VCaP (cell line): ENCODE measurements at regions not wholly inside any gene's neighbourhood (a gene's known extent, or its start where the extent isn't known, plus 50 kb on each side); places are given as distances from the start of the nearest gene placed in this dataset.
"Not testable (repeated sequence)": the region's sequence is repeated elsewhere in the genome, so short reads cannot be mapped to it uniquely, and the experiment has no call there.

Experiments
- H3K27ac ChIP-seq: fragments of 450-650 bp; 2 replicates; pipeline ENCODE4 v1.5.1; 2017
- CTCF ChIP-seq: fragments of 450-650 bp; conservative IDR thresholded peaks from 2 replicates; pipeline ENCODE4 v1.5.1; 2017; ENCODE audit warnings: mild to moderate bottlenecking, moderate library complexity

- no peak overlapping the region for H3K27ac ChIP-seq
These were observed 85.5 kb upstream of the ZSWIM2 start for GRCh38 chr2:186934420-186934819.

GRCh38 chr2:186927867-186928191 is 78.9 kb upstream of the ZSWIM2 start:
- no peak for TF ChIP-seq CTCF
- no peak overlapping the region for H3K27ac ChIP-seq

More at GRCh38 chr2:186934420-186934819, 85.5 kb upstream of the ZSWIM2 start:
- no peak for TF ChIP-seq CTCF

- no peak overlapping the region for H3K27ac ChIP-seq
- TF ChIP-seq CTCF, result no peak
These were observed 78.4 kb upstream of the ZSWIM2 start for GRCh38 chr2:186927185-186927866.

- no peak for TF ChIP-seq CTCF
- H3K27ac ChIP-seq, result no peak overlapping the region
These were observed 76.5 kb upstream of the ZSWIM2 start for GRCh38 chr2:186925514-186925913.

- not testable (repeated sequence) for H3K27ac ChIP-seq
These were observed 73.3 kb upstream of the ZSWIM2 start for GRCh38 chr2:186922316-186922715.

GRCh38 chr2:186919296-186919695 is 70.3 kb upstream of the ZSWIM2 start:
- TF ChIP-seq CTCF, result no peak
- no peak overlapping the region for H3K27ac ChIP-seq

GRCh38 chr2:186918495-186918894 is 69.5 kb upstream of the ZSWIM2 start:
- TF ChIP-seq CTCF, result no peak

GRCh38 chr2:186917866-186918265 is 68.9 kb upstream of the ZSWIM2 start:
- no peak for TF ChIP-seq CTCF
- no peak overlapping the region for H3K27ac ChIP-seq

More at GRCh38 chr2:186918495-186918894, 69.5 kb upstream of the ZSWIM2 start:
- no peak overlapping the region for H3K27ac ChIP-seq
